ENCODE measurements at regions not wholly inside any gene's neighbourhood (a gene's known extent, or its start where the extent isn't known, plus 50 kb on each side); places are given as distances from the start of the nearest gene placed in this dataset.

DNA sequence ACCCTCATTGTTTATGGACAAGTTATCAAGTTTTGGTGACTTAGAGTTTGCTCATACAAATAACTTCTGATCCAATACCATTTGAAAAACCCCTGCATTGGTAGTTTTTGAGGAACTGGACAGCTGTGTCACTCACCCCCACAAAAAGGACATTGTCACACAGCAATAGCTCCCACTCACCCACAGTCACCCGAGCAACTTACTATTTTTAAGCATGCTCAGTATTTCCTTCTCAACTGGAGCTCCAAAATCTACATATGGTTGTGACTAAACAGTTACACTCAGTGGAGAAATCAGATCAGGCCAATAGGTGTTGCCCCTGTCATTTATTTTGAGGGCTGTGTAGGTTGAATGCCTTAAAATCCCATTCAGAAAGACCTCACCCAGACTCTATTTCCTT lies 165.2 kb upstream of the AUTS2 start:
- TF ChIP-seq, protein P1, sequence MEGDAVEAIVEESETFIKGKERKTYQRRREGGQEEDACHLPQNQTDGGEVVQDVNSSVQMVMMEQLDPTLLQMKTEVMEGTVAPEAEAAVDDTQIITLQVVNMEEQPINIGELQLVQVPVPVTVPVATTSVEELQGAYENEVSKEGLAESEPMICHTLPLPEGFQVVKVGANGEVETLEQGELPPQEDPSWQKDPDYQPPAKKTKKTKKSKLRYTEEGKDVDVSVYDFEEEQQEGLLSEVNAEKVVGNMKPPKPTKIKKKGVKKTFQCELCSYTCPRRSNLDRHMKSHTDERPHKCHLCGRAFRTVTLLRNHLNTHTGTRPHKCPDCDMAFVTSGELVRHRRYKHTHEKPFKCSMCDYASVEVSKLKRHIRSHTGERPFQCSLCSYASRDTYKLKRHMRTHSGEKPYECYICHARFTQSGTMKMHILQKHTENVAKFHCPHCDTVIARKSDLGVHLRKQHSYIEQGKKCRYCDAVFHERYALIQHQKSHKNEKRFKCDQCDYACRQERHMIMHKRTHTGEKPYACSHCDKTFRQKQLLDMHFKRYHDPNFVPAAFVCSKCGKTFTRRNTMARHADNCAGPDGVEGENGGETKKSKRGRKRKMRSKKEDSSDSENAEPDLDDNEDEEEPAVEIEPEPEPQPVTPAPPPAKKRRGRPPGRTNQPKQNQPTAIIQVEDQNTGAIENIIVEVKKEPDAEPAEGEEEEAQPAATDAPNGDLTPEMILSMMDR (IDR thresholded peaks at IDR 0.05; ENCODE audit: low read length, missing control alignments): no peak
- no peak for DNase-seq (ENCODE audit: low read depth)
- H3K4me3 ChIP-seq (replicated peaks; ENCODE audit: low read depth, low read length): no peak overlapping the region

DNA sequence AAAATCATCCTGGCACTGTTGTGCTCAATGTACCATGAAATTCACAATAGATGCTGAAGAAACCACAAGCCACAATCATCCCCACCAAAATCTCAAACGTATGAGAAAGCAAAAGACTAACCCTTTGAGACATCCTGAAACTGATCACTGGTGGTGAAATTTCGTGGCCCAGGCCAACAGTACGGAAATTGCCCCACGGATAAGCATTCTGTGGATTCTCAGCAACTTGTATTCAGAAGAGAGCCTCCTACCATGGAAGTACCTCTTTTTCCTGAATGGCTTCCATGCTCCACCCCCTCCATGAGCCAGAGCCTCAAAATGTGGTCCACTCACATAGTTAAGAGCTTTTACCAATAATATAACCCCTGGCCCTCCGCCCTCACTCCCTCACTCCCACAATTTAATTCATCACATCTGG lies 163.9 kb upstream of the AUTS2 start:
- TF ChIP-seq, protein P1 (IDR thresholded peaks at IDR 0.05; ENCODE audit: low read length, missing control alignments): no peak
- no peak for DNase-seq (ENCODE audit: low read depth)
- no peak overlapping the region for H3K4me3 ChIP-seq (replicated peaks; ENCODE audit: low read depth, low read length)

- TF ChIP-seq, protein P1 (IDR thresholded peaks at IDR 0.05; ENCODE audit: low read length, missing control alignments): no peak
- DNase-seq (ENCODE audit: low read depth): no peak
- H3K4me3 ChIP-seq (replicated peaks; ENCODE audit: low read depth, low read length): no peak overlapping the region
Observed at GRCh38 chr7:69435711-69436110, 162.6 kb upstream of the AUTS2 start.

- TF ChIP-seq, protein P1 (IDR thresholded peaks at IDR 0.05; ENCODE audit: low read length, missing control alignments): no peak
- no peak overlapping the region for H3K4me3 ChIP-seq (replicated peaks; ENCODE audit: low read depth, low read length)
- DNase-seq (ENCODE audit: low read depth): no peak
Observed at GRCh38 chr7:69436946-69437345, 161.3 kb upstream of the AUTS2 start.

DNA sequence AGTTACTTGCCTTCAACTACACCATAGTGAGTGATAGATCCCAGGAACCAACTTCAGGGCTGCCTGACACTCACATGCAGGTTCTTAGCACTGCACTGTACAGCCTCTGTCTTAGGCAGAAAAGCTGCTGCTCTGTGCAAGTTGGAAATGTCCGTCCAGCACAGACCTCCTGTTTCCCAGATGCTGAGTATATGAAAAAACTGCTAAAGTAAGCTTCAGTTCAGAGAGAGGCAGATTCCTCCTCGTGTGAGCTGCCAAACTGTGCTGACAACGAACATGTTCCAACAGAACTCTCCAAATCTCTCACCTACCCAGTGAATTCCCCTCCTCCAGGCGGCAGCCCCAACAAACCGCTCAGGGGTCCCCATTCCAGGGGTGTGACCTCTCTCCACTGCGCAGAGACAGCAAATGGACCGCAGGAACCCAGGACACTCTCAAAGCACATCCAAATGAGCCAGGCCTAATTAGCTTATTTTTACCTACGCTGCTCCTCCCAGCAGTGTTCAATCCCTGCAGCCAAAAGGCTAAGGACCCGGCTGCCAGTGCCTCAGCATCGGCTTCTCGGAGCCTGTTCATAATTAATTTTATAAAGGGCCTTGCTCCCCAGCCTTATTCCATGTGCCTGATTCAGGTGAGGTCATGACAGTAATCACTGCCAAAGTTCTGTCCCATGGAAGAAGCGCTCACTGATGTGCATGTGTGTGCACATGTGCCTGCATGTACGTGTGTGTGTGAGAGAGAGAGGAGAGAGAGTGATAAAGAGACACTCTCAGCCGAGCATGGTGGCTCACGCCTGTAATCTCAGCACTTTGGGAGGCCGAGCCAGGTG lies 159.5 kb upstream of the AUTS2 start:
- H3K4me3 ChIP-seq (replicated peaks; ENCODE audit: low read depth, low read length): no peak overlapping the region
- TF ChIP-seq, protein P1 (IDR thresholded peaks at IDR 0.05; ENCODE audit: low read length, missing control alignments): no peak
- no peak for DNase-seq (ENCODE audit: low read depth)

DNA sequence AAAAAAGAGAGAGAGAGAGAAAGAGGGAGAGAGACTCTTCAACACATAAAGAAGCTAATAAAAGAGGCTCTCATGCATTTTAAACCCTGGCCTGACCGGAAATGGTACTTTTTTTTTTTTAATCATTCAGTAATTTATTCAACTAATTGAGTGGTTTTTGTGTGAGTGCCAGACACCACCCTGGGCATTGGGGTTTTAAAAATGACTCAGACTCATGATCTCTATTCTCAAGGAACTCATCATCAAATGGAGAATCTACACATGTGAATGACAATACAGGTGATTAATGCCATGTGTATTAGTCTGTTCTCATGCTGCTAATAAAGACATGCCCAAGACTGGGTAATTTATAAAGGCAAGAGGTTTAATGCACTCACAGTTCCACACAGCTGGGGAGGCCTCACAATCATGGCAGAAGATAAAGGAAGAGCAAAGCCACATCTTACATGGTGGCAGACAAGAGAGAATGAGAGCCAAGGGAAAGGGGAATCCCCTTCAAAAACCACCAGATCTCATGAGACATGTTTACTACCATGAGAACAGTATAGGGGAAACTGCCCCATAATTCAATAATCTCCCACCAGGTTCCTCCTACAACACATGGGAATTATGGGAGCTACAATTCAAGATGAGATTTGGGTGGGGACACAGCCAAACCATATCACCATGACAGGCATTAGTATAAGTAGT lies 158.5 kb upstream of the AUTS2 start:
- no peak overlapping the region for H3K4me3 ChIP-seq (replicated peaks; ENCODE audit: low read depth, low read length)
- TF ChIP-seq, protein P1 (IDR thresholded peaks at IDR 0.05; ENCODE audit: low read length, missing control alignments): no peak
- DNase-seq (ENCODE audit: low read depth): no peak
